ENCODE measurements at regions not wholly inside any gene's neighbourhood (a gene's known extent, or its start where the extent isn't known, plus 50 kb on each side); places are given as distances from the start of the nearest gene placed in this dataset.
"Not testable (repeated sequence)": the region's sequence is repeated elsewhere in the genome, so short reads cannot be mapped to it uniquely, and the experiment has no call there.

GRCh38 chr4:38334791-38335190, 329.2 kb upstream of the KLF3 start:
- H3K36me3 ChIP-seq = no peaks in the 10 kb centered on the region
- H3K4me1 ChIP-seq = peaks cover 0 to 50% (median 7%) of the 10 kb centered on the region in 9 donors
- no peak overlapping the region for H3K27ac ChIP-seq
- WGBS, 2 donors = 82 to 92% methylated on average over 1 of the region's 1 CpG
- H3K4me3 ChIP-seq = no peak overlapping the region
- no peak for ATAC-seq
- no peak for DNase-seq
- no peaks in the 10 kb centered on the region for H3K27me3 ChIP-seq
- TF ChIP-seq CTCF (IDR thresholded peaks at IDR 0.05) = no peak
- intact Hi-C loops (cut with DNase I) = no loop called here
- peaks cover 0 to 23% (median 8%) of the 10 kb centered on the region in 11 donors for H3K9me3 ChIP-seq

- H3K27ac ChIP-seq; H3K27me3 ChIP-seq; DNase-seq; intact Hi-C loops (cut with DNase I); ATAC-seq; H3K4me3 ChIP-seq; H3K36me3 ChIP-seq: not testable (repeated sequence)
- Histone ChIP-seq H3K4me1 (peaks cover 0 to 21% (median 0%) of the 10 kb centered on the region in 9 donors), H3K9me3 (peaks cover 0 to 24% (median 8%) of the 10 kb centered on the region in 11 donors)
- WGBS, 2 donors = 91 to 95% methylated on average over 1 of the region's 1 CpG
Measured at GRCh38 chr4:38338939-38339338, 325.1 kb upstream of the KLF3 start.

GRCh38 chr4:38343608-38344007, 320.4 kb upstream of the KLF3 start:
- Histone ChIP-seq H3K4me1 (no peaks in the 10 kb centered on the region), H3K36me3 (no peaks in the 10 kb centered on the region), H3K4me3 (no peak overlapping the region), H3K9me3 (peaks cover 0 to 23% (median 6%) of the 10 kb centered on the region in 11 donors), H3K27me3 (no peaks in the 10 kb centered on the region), H3K27ac (no peak overlapping the region)
- 76 to 84% methylated on average over 2 of the region's 2 CpGs for WGBS, 2 donors
- no peak for TF ChIP-seq CTCF (IDR thresholded peaks at IDR 0.05)
- DNase-seq (no peak), ATAC-seq (no peak)
- intact Hi-C loops (cut with DNase I) = no loop called here

- Histone ChIP-seq H3K36me3 (no peaks in the 10 kb centered on the region), H3K27ac (no peak overlapping the region), H3K4me1 (no peaks in the 10 kb centered on the region), H3K27me3 (no peaks in the 10 kb centered on the region), H3K9me3 (peaks cover 0 to 11% (median 0%) of the 10 kb centered on the region in 11 donors), H3K4me3 (no peak overlapping the region)
- WGBS, 2 donors = 69% methylated on average over 1 of the region's 1 CpG
- no peak for TF ChIP-seq CTCF (IDR thresholded peaks at IDR 0.05)
- ATAC-seq (no peak), DNase-seq (no peak)
- intact Hi-C loops (cut with DNase I) = no loop called here
Measured at GRCh38 chr4:38344929-38345328, 319.1 kb upstream of the KLF3 start.

- ATAC-seq (no peak), DNase-seq (no peak)
- no peak for TF ChIP-seq CTCF (IDR thresholded peaks at IDR 0.05)
- no peaks in the 10 kb centered on the region for H3K36me3 ChIP-seq
- no peak overlapping the region for H3K4me3 ChIP-seq
- H3K27ac ChIP-seq = no peak overlapping the region
- H3K9me3 ChIP-seq = peaks cover 0 to 17% (median 3%) of the 10 kb centered on the region in 11 donors
- intact Hi-C loops (cut with DNase I) = no loop called here
- H3K4me1 ChIP-seq = no peaks in the 10 kb centered on the region
- 79 to 83% methylated on average over 3 of the region's 3 CpGs for WGBS, 2 donors
- no peaks in the 10 kb centered on the region for H3K27me3 ChIP-seq
Measured at GRCh38 chr4:38347251-38347650, 316.7 kb upstream of the KLF3 start.

All from heart right ventricle (tissue), 16 donors.